GM23338 (cell line): ENCODE measurements at regions not wholly inside any gene's neighbourhood (a gene's known extent, or its start where the extent isn't known, plus 50 kb on each side); places are given as distances from the start of the nearest gene placed in this dataset.

Experiments used
- ATAC-seq: fragments of 200-7000 bp; cut with Tn5 transposase; 3 replicates; pipeline ENCODE4 v1.9.1; 2020
- DNase-seq: peaks from one replicate; pipeline ENCODE4 v3.0.0-alpha.2; 2015; ENCODE audit warnings: low spot score
- H2AFZ ChIP-seq: fragments of 200-600 bp; sonication (generic); 2 replicates; pipeline ENCODE4 v1.8.0; 2016; ENCODE audit warnings: antibody characterized with exemption, mild to moderate bottlenecking, moderate library complexity
- H3F3A ChIP-seq: fragments of 200-600 bp; sonication (generic); replicated peaks from 2 replicates; pipeline ENCODE4 v1.8.0; 2017; ENCODE audit warnings: antibody characterized with exemption, mixed run types, low read depth
- H3K27ac ChIP-seq: fragments of 200-600 bp; sonication (generic); 2 replicates; pipeline ENCODE4 v1.6.1; 2016; ENCODE audit warnings: low read depth
- H3K27me3 ChIP-seq: fragments of 200-600 bp; sonication (generic); 2 replicates; pipeline ENCODE4 v1.8.0; 2016; ENCODE audit warnings: mild to moderate bottlenecking, mixed run types, moderate library complexity; ENCODE audit not compliant: insufficient read depth
- H3K36me3 ChIP-seq: fragments of 200-600 bp; sonication (generic); 2 replicates; pipeline ENCODE4 v1.8.0; 2016; ENCODE audit warnings: mild to moderate bottlenecking; ENCODE audit not compliant: insufficient read depth
- H3K4me1 ChIP-seq: fragments of 200-600 bp; sonication (generic); 2 replicates; pipeline ENCODE4 v1.8.0; 2016; ENCODE audit warnings: mild to moderate bottlenecking, moderate library complexity; ENCODE audit not compliant: insufficient read depth
- H3K4me2 ChIP-seq: fragments of 200-600 bp; sonication (generic); 2 replicates; pipeline ENCODE4 v1.7.1; 2017; ENCODE audit warnings: mixed run types
- H3K4me3 ChIP-seq: fragments of 200-600 bp; sonication (generic); 2 replicates; pipeline ENCODE4 v1.6.1; 2016; ENCODE audit warnings: mixed run types
- H3K79me2 ChIP-seq: fragments of 200-600 bp; sonication (generic); replicated peaks from 2 replicates; pipeline ENCODE4 v1.8.0; 2017; ENCODE audit warnings: mild to moderate bottlenecking; ENCODE audit not compliant: insufficient read depth
- H3K9me2 ChIP-seq: fragments of 200-600 bp; sonication (generic); 2 replicates; pipeline ENCODE4 v1.8.0; 2017; ENCODE audit not compliant: insufficient read depth
- H4K20me1 ChIP-seq: fragments of 200-600 bp; sonication (generic); replicated peaks from 2 replicates; pipeline ENCODE4 v1.8.0; 2017; ENCODE audit warnings: mild to moderate bottlenecking; ENCODE audit not compliant: insufficient read depth
- H3K27ac Mint-ChIP-seq: 2 replicates; pipeline ENCODE4 v1.8.0; 2020; ENCODE audit warnings: inconsistent platforms, mild to moderate bottlenecking, moderate library complexity, mixed read lengths
- H3K27me3 Mint-ChIP-seq: 3 replicates; pipeline ENCODE4 v1.8.0; 2022; ENCODE audit warnings: low read depth, mild to moderate bottlenecking, moderate library complexity, mixed read lengths, inconsistent platforms; ENCODE audit not compliant: insufficient read depth, poor library complexity
- H3K36me3 Mint-ChIP-seq: 3 replicates; pipeline ENCODE4 v1.8.0; 2021; ENCODE audit warnings: low read depth, mild to moderate bottlenecking, inconsistent platforms, moderate library complexity, mixed read lengths
- H3K4me1 Mint-ChIP-seq: 3 replicates; pipeline ENCODE4 v1.8.0; 2020; ENCODE audit warnings: mild to moderate bottlenecking, inconsistent platforms, mixed read lengths
- H3K4me3 Mint-ChIP-seq: 3 replicates; pipeline ENCODE4 v1.8.0; 2021; ENCODE audit warnings: moderate library complexity, mild to moderate bottlenecking, inconsistent platforms, mixed read lengths
- H3K9me3 Mint-ChIP-seq: 3 replicates; pipeline ENCODE4 v1.8.0; 2020; ENCODE audit warnings: moderate library complexity, mild to moderate bottlenecking, inconsistent platforms, mixed read lengths
- CREB1 ChIP-seq: fragments of 250-450 bp; sonication (Bioruptor Pico); IDR thresholded peaks from 2 replicates; pipeline ENCODE4 v1.5.0; 2020; ENCODE audit warnings: low read depth, mild to moderate bottlenecking, moderate library complexity
- CTCF ChIP-seq, 2 experiments: fragments of 200-600 bp in 1 of 2; sonication (generic) in 1 of 2; conservative IDR thresholded peaks; 2 replicates each; pipeline versions ENCODE4 v1.5.1 to v1.6.1; 2016 to 2017; ENCODE audit warnings: antibody characterized with exemption in 2 of 2, low read depth in 2 of 2, mild to moderate bottlenecking in 2 of 2, moderate library complexity in 1 of 2
- ETS1 ChIP-seq: IDR thresholded peaks from 2 replicates; pipeline ENCODE4 v1.6.1; 2016; ENCODE audit warnings: antibody characterized with exemption
- EZH2 ChIP-seq: fragments of 200-600 bp; sonication (generic); IDR thresholded peaks from one replicate; pipeline ENCODE4 v1.8.0; 2017; ENCODE audit warnings: antibody characterized with exemption, mild to moderate bottlenecking, low read depth; ENCODE audit not compliant: unreplicated experiment
- EZH2phosphoT487 ChIP-seq: fragments of 200-600 bp; sonication (generic); IDR thresholded peaks from one replicate; pipeline ENCODE4 v1.8.1; 2018; ENCODE audit warnings: antibody characterized with exemption; ENCODE audit not compliant: unreplicated experiment
- JUNB ChIP-seq: IDR thresholded peaks from one replicate; pipeline ENCODE4 v1.6.1; 2016; ENCODE audit warnings: antibody characterized with exemption; ENCODE audit not compliant: unreplicated experiment
- NANOG ChIP-seq: IDR thresholded peaks from 2 replicates; pipeline ENCODE4 v1.6.1; 2016; ENCODE audit warnings: antibody characterized with exemption, borderline replicate concordance
- POLR2AphosphoS5 ChIP-seq: IDR thresholded peaks from 2 replicates; pipeline ENCODE4 v1.6.1; 2016; ENCODE audit warnings: antibody characterized with exemption, low read depth
- STAT1 ChIP-seq: IDR thresholded peaks from one replicate; pipeline ENCODE4 v1.6.1; 2016; ENCODE audit warnings: antibody characterized with exemption; ENCODE audit not compliant: unreplicated experiment
- ZNF114 ChIP-seq: fragments of 250-450 bp; sonication (Bioruptor Pico); IDR thresholded peaks from 2 replicates; pipeline ENCODE4 v1.5.0; 2020; ENCODE audit warnings: mild to moderate bottlenecking, moderate library complexity
- ZNF331 ChIP-seq: fragments of 250-450 bp; sonication (Bioruptor Pico); IDR thresholded peaks from 2 replicates; pipeline ENCODE4 v1.5.0; 2020; ENCODE audit warnings: low read depth, mild to moderate bottlenecking, moderate library complexity
- ZNF462 ChIP-seq: fragments of 250-450 bp; sonication (Bioruptor Pico); IDR thresholded peaks from 2 replicates; pipeline ENCODE4 v1.5.0; 2020; ENCODE audit warnings: mild to moderate bottlenecking, moderate library complexity

- DNase-seq: no peak
- no peak for ATAC-seq
- Mint-ChIP-seq H3K36me3 (no peaks in the 10 kb centered on the region; the same call in 2 of the 3 replicates), H3K4me3 (no peak overlapping the region), H3K4me1 (no peaks in the 10 kb centered on the region), H3K27ac (no peak overlapping the region), H3K27me3 (peaks cover 1% of the 10 kb centered on the region), H3K9me3 (peaks cover 67% of the 10 kb centered on the region)
- Histone ChIP-seq H3K27ac (no peak overlapping the region), H3K79me2 (no peaks in the 10 kb centered on the region), H2AFZ (no peak overlapping the region), H3K9me2 (peaks cover 5% of the 10 kb centered on the region; the same call in 1 of the 2 replicates), H3K27me3 (no peaks in the 10 kb centered on the region), H3K4me3 (no peak overlapping the region), H3F3A (no peaks in the 10 kb centered on the region; the same call in 1 of the 2 replicates), H3K4me1 (no peaks in the 10 kb centered on the region), H3K36me3 (no peaks in the 10 kb centered on the region; the same call in 1 of the 2 replicates), H3K4me2 (no peak overlapping the region), H4K20me1 (no peaks in the 10 kb centered on the region)
- TF ChIP-seq NANOG: no peak
- no peak for TF ChIP-seq STAT1
- no peak for TF ChIP-seq EZH2
Measured at GRCh38 chr16:26194526-26194925, 502.8 kb downstream of the HS3ST4 start.

- H3K27me3 Mint-ChIP-seq: peaks cover 1% of the 10 kb centered on the region
- no peaks in the 10 kb centered on the region; the same call in 1 of the 2 replicates for H3F3A ChIP-seq
- H2AFZ ChIP-seq: no peak overlapping the region
- no peak overlapping the region for H3K27ac ChIP-seq
- DNase-seq: no peak
- H3K36me3 ChIP-seq: no peaks in the 10 kb centered on the region; the same call in 1 of the 2 replicates
- H3K4me3 ChIP-seq: no peak overlapping the region
- no peak overlapping the region for H3K4me2 ChIP-seq
- H3K27ac Mint-ChIP-seq: no peak overlapping the region
- no peaks in the 10 kb centered on the region for H4K20me1 ChIP-seq
- H3K9me2 ChIP-seq: peaks cover 5% of the 10 kb centered on the region; the same call in 1 of the 2 replicates
- H3K79me2 ChIP-seq: no peaks in the 10 kb centered on the region
- no peaks in the 10 kb centered on the region for H3K4me1 Mint-ChIP-seq
- H3K9me3 Mint-ChIP-seq: peaks cover 69% of the 10 kb centered on the region
- H3K4me3 Mint-ChIP-seq: no peak overlapping the region
- no peaks in the 10 kb centered on the region for H3K27me3 ChIP-seq
- H3K36me3 Mint-ChIP-seq: peaks cover 3% of the 10 kb centered on the region; the same call in 1 of the 3 replicates
- ATAC-seq: no peak
- no peaks in the 10 kb centered on the region for H3K4me1 ChIP-seq
- no peak for TF ChIP-seq POLR2AphosphoS5
- no peak for TF ChIP-seq CREB1 (CRISPR knock-in tag)
- TF ChIP-seq ZNF114: no peak
- TF ChIP-seq ZNF331 (CRISPR knock-in tag): no peak
- TF ChIP-seq NANOG: no peak
- no peak for TF ChIP-seq JUNB
- no peak for TF ChIP-seq CTCF (conservative IDR thresholded peaks at IDR 0.05; ENCODE audit: low read depth in 2 of 2)
- TF ChIP-seq ETS1: no peak
- TF ChIP-seq EZH2: no peak
- no peak for TF ChIP-seq EZH2phosphoT487
- no peak for TF ChIP-seq ZNF462 (CRISPR knock-in tag)
Measured at GRCh38 chr16:26195225-26195624, 503.5 kb downstream of the HS3ST4 start.
